H1 (cell line): ENCODE measurements at regions not wholly inside any gene's neighbourhood (a gene's known extent, or its start where the extent isn't known, plus 50 kb on each side); places are given as distances from the start of the nearest gene placed in this dataset.

Experiments used
- CTCF ChIA-PET: fragments of 300-600 bp; sonication (Branson Sonifier 250); formaldehyde crosslinking; loops from one replicate; lab custom pipeline; 2021; ENCODE audit not compliant: partially characterized antibody; lab: Charles Lee
- POLR2A ChIA-PET: fragments of 300-600 bp; sonication (Branson Sonifier 250); formaldehyde crosslinking; loops from one replicate; lab custom pipeline; 2021; ENCODE audit warnings: inconsistent platforms; ENCODE audit not compliant: partially characterized antibody; lab: Charles Lee
- DNase-seq, 2 experiments: peaks; one replicate each; pipeline versions ENCODE4 v3.0.0 to v3.0.0-alpha.2; 2010 to 2022; ENCODE audit warnings: low spot score in 2 of 2, low read depth in 1 of 2, mixed read lengths in 1 of 2
- FAIRE-seq: peaks from 2 replicates; lab custom pipeline; 2011; peaks lifted over from hg19 to GRCh38; lab: Jason Lieb, UNC
- H2AFZ ChIP-seq: 2 replicates; pipeline ENCODE4 v1.8.1; 2012; ENCODE audit warnings: low read length, inconsistent platforms
- H2AK5ac ChIP-seq: 2 replicates; pipeline ENCODE4 v1.6.1; 2013; ENCODE audit warnings: low read depth, low read length
- H2BK120ac ChIP-seq: replicated peaks from 2 replicates; pipeline ENCODE3; 2013; ENCODE audit warnings: low read depth, low read length, inconsistent platforms
- H2BK12ac ChIP-seq: 2 replicates; pipeline ENCODE4 v1.6.1; 2013; ENCODE audit warnings: low read depth, low read length
- H2BK15ac ChIP-seq: 2 replicates; pipeline ENCODE4 v1.6.1; 2013; ENCODE audit warnings: low read length
- H2BK20ac ChIP-seq: 2 replicates; pipeline ENCODE4 v1.6.1; 2013; ENCODE audit warnings: low read length
- H2BK5ac ChIP-seq: 2 replicates; pipeline ENCODE4 v1.6.1; 2013; ENCODE audit warnings: low read depth, low read length
- H3K14ac ChIP-seq: 2 replicates; pipeline ENCODE4 v1.6.1; 2013; ENCODE audit warnings: inconsistent platforms; ENCODE audit not compliant: insufficient read length
- H3K18ac ChIP-seq: 2 replicates; pipeline ENCODE4 v1.6.1; 2013; ENCODE audit warnings: low read length; ENCODE audit errors: extremely low read depth
- H3K23ac ChIP-seq: 2 replicates; pipeline ENCODE4 v1.6.1; 2013; ENCODE audit warnings: inconsistent platforms; ENCODE audit not compliant: insufficient read length
- H3K23me2 ChIP-seq: 2 replicates; pipeline ENCODE4 v1.6.1; 2013; ENCODE audit warnings: low read depth, low read length
- H3K27ac ChIP-seq: 2 replicates; pipeline ENCODE4 v1.6.1; 2011; ENCODE audit warnings: low read depth, low read length, inconsistent platforms
- H3K27me3 ChIP-seq, 4 experiments: replicated peaks in 1 of 4; 1 replicate in 1 of 4; 2 replicates in 3 of 4; pipeline versions ENCODE4 v1.6.1 to v1.8.1; 2011 to 2013; ENCODE audit warnings: low read length in 3 of 4, mild to moderate bottlenecking in 3 of 4, inconsistent platforms in 2 of 4, mixed read lengths in 2 of 4, moderate library complexity in 1 of 4; ENCODE audit not compliant: control insufficient read depth in 3 of 4, insufficient read depth in 3 of 4; ENCODE audit errors: extremely low read depth in 1 of 4
- H3K36me3 ChIP-seq, 4 experiments: 2 replicates each; pipeline versions ENCODE4 v1.6.1 to v1.8.1; 2011 to 2013; ENCODE audit warnings: mild to moderate bottlenecking in 4 of 4, low read length in 3 of 4, moderate library complexity in 2 of 4, control low read depth in 1 of 4, inconsistent platforms in 1 of 4; ENCODE audit not compliant: insufficient read depth in 4 of 4, control insufficient read depth in 2 of 4
- H3K4ac ChIP-seq: replicated peaks from 2 replicates; pipeline ENCODE3; 2013; ENCODE audit warnings: low read length, low read depth, mixed read lengths, inconsistent platforms; ENCODE audit not compliant: insufficient read length
- H3K4me1 ChIP-seq, 4 experiments: replicated peaks in 1 of 4; 1 replicate in 1 of 4; 2 replicates in 3 of 4; pipeline versions ENCODE4 v1.6.1 to v1.8.1; 2011 to 2013; ENCODE audit warnings: low read length in 3 of 4, inconsistent platforms in 2 of 4, mixed read lengths in 1 of 4; ENCODE audit not compliant: insufficient read depth in 4 of 4, control insufficient read depth in 3 of 4
- H3K4me2 ChIP-seq, 2 experiments: 2 replicates each; pipeline versions ENCODE4 v1.6.1 to v1.8.1; 2011 to 2013; ENCODE audit warnings: low read depth in 2 of 2, low read length in 2 of 2, control low read depth in 1 of 2, inconsistent platforms in 1 of 2, mild to moderate bottlenecking in 1 of 2; ENCODE audit not compliant: insufficient read depth in 1 of 2
- H3K4me3 ChIP-seq, 4 experiments: fragments of 200-600, 300-600 bp in 1 of 4; sonication (generic), shearing (Covaris generic), sonication (Bioruptor Twin) in 1 of 4; 2 replicates each; pipeline versions ENCODE4 v1.5.1 to v1.8.1; 2011 to 2016; ENCODE audit warnings: low read length in 4 of 4, low read depth in 3 of 4, control low read depth in 2 of 4, inconsistent platforms in 2 of 4, mild to moderate bottlenecking in 2 of 4, mixed read lengths in 1 of 4, moderate library complexity in 1 of 4; ENCODE audit not compliant: insufficient read depth in 2 of 4; ENCODE audit errors: extremely low read depth in 1 of 4
- H3K56ac ChIP-seq: replicated peaks from 2 replicates; pipeline ENCODE3; 2013; ENCODE audit warnings: low read depth, mild to moderate bottlenecking, mixed read lengths, low read length, inconsistent platforms; ENCODE audit not compliant: insufficient read length
- H3K79me1 ChIP-seq: 2 replicates; pipeline ENCODE4 v1.6.1; 2013; ENCODE audit warnings: low read depth, low read length, control low read depth
- H3K79me2 ChIP-seq, 2 experiments: 2 replicates each; pipeline versions ENCODE4 v1.6.1 to v1.8.1; 2012 to 2013; ENCODE audit warnings: low read length in 2 of 2, mild to moderate bottlenecking in 2 of 2, inconsistent platforms in 1 of 2; ENCODE audit not compliant: insufficient read depth in 2 of 2, control insufficient read depth in 1 of 2
- H3K9ac ChIP-seq, 4 experiments: replicated peaks in 1 of 4; 1 replicate in 1 of 4; 2 replicates in 3 of 4; pipeline versions ENCODE4 v1.6.1 to v1.8.1; 2011 to 2013; ENCODE audit warnings: low read depth in 3 of 4, low read length in 3 of 4, control low read depth in 2 of 4, mild to moderate bottlenecking in 2 of 4, moderate library complexity in 2 of 4, inconsistent platforms in 1 of 4; ENCODE audit errors: extremely low read depth in 1 of 4
- H3K9me3 ChIP-seq, 2 experiments: 2 replicates each; pipeline versions ENCODE4 v1.6.1 to v1.8.1; 2012 to 2013; ENCODE audit warnings: mild to moderate bottlenecking in 2 of 2, moderate library complexity in 2 of 2, control low read depth in 1 of 2, inconsistent platforms in 1 of 2, low read depth in 1 of 2, low read length in 1 of 2, mixed read lengths in 1 of 2; ENCODE audit not compliant: insufficient read depth in 2 of 2
- H4K20me1 ChIP-seq, 2 experiments: replicated peaks in 1 of 2; 2 replicates each; pipeline versions ENCODE3 to v1.8.1; 2011 to 2013; ENCODE audit warnings: inconsistent platforms in 2 of 2, low read length in 2 of 2, mild to moderate bottlenecking in 1 of 2; ENCODE audit not compliant: insufficient read depth in 2 of 2, control insufficient read depth in 1 of 2
- H4K5ac ChIP-seq: 2 replicates; pipeline ENCODE4 v1.6.1; 2013; ENCODE audit warnings: low read length, low read depth, mixed read lengths, inconsistent platforms; ENCODE audit not compliant: insufficient read length
- H4K8ac ChIP-seq: 2 replicates; pipeline ENCODE4 v1.8.0; 2013; ENCODE audit warnings: mild to moderate bottlenecking, moderate library complexity, low read length, inconsistent platforms; ENCODE audit not compliant: insufficient read depth; ENCODE audit errors: extremely low read depth
- H4K91ac ChIP-seq: replicated peaks from 2 replicates; pipeline ENCODE3; 2013; ENCODE audit warnings: low read length, mixed read lengths, inconsistent platforms; ENCODE audit not compliant: insufficient read length
- BRCA1 ChIP-seq: IDR thresholded peaks from 2 replicates; pipeline ENCODE4 v1.6.1; 2012; ENCODE audit warnings: low read depth, low read length, improper control_type of control experiment
- CHD2 ChIP-seq: IDR thresholded peaks from 2 replicates; pipeline ENCODE4 v1.6.1; 2012; ENCODE audit warnings: low read length, improper control_type of control experiment
- CTBP2 ChIP-seq: IDR thresholded peaks from 2 replicates; pipeline ENCODE4 v1.7.0; 2011; ENCODE audit warnings: borderline replicate concordance, mild to moderate bottlenecking, moderate library complexity, mixed read lengths, low read length; ENCODE audit not compliant: insufficient read depth, insufficient read length
- PHF8 ChIP-seq: fragments of 200-600 bp; sonication (generic); conservative IDR thresholded peaks from 2 replicates; pipeline ENCODE4 v1.7.1; 2012; ENCODE audit warnings: low read depth, mild to moderate bottlenecking, inconsistent platforms, low read length, moderate library complexity
- RNF2 ChIP-seq: fragments of 200-900, 300-1000 bp; sonication (generic); IDR thresholded peaks from 2 replicates; pipeline ENCODE4 v1.7.1; 2016; ENCODE audit warnings: borderline replicate concordance, low read depth, mild to moderate bottlenecking, antibody characterized with exemption, low read length; ENCODE audit not compliant: poor library complexity, severe bottlenecking; ENCODE audit errors: missing control alignments
- SAP30 ChIP-seq: fragments of 300-600 bp; sonication (generic); IDR thresholded peaks from 2 replicates; pipeline ENCODE4 v1.7.1; 2012; ENCODE audit warnings: low read length, moderate library complexity, mild to moderate bottlenecking, inconsistent platforms; ENCODE audit not compliant: insufficient read depth, insufficient replicate concordance
- SIN3A ChIP-seq, 2 experiments: IDR thresholded peaks in 1 of 2; conservative IDR thresholded peaks in 1 of 2; 2 replicates each; pipeline ENCODE4 v1.6.1; 2011 to 2012; ENCODE audit warnings: low read length in 2 of 2, improper control_type of control experiment in 1 of 2, low read depth in 1 of 2, mild to moderate bottlenecking in 1 of 2
- TCF12 ChIP-seq: IDR thresholded peaks from 2 replicates; pipeline ENCODE4 v1.6.1; 2011; ENCODE audit warnings: low read depth, mild to moderate bottlenecking, low read length
- WGBS, 2 experiments: shearing (Covaris generic) in 1 of 2; methylation state at CpG; one replicate each; pipeline versions ENCODE4 v1.1.6 to v1.1.7; 2013 to 2015; ENCODE audit warnings: low lambda C conversion rate in 2 of 2, mixed read lengths in 2 of 2, inconsistent platforms in 1 of 2, low coverage in 1 of 2, missing lambda C conversion rate in 1 of 2; ENCODE audit not compliant: insufficient replicate concordance in 2 of 2, insufficient coverage in 1 of 2, insufficient read length in 1 of 2; ENCODE audit errors: extremely low coverage in 1 of 2, missing lambda C conversion rate in 1 of 2; 5-methylcytosine and 5-hydroxymethylcytosine counted together

GRCh38 chrX:121642415-121642814 lies 595.0 kb downstream of the GLUD2 start:
- Histone ChIP-seq H3K23ac (no peak overlapping the region), H2BK12ac (no peak overlapping the region), H3K4me2 (no peak overlapping the region), H3K56ac (no peak overlapping the region), H4K5ac (no peak overlapping the region), H2AFZ (no peak overlapping the region), H4K20me1 (no peaks in the 10 kb centered on the region), H3K79me2 (no peaks in the 10 kb centered on the region), H3K9ac (no peak overlapping the region), H2BK120ac (no peak overlapping the region), H2AK5ac (no peak overlapping the region), H3K18ac (no peak overlapping the region), H2BK20ac (no peak overlapping the region), H4K91ac (no peak overlapping the region), H3K4me3 (no peak overlapping the region), H2BK5ac (no peak overlapping the region), H3K14ac (no peak overlapping the region), H3K27ac (no peak overlapping the region), H3K9me3 (no peaks in the 10 kb centered on the region), H3K4ac (no peak overlapping the region), H3K4me1 (no peaks in the 10 kb centered on the region), H3K27me3 (no peaks in the 10 kb centered on the region), H2BK15ac (no peak overlapping the region), H3K23me2 (no peaks in the 10 kb centered on the region), H4K8ac (no peak overlapping the region), H3K36me3 (no peaks in the 10 kb centered on the region), H3K79me1 (no peaks in the 10 kb centered on the region)
- no peak for TF ChIP-seq SIN3A (conservative IDR thresholded peaks at IDR 0.05 in 1 of 2, IDR thresholded peaks at IDR 0.05 in 1 of 2; ENCODE audit: low read depth in 1 of 2, low read length in 2 of 2)
- no peak for TF ChIP-seq RNF2
- TF ChIP-seq BRCA1 = no peak
- no peak for TF ChIP-seq CHD2
- no peak for TF ChIP-seq PHF8
- no peak for TF ChIP-seq SAP30
- TF ChIP-seq TCF12 = no peak
- TF ChIP-seq CTBP2 = no peak
- DNase-seq = no peak
- POLR2A ChIA-PET = no interaction called here
- CTCF ChIA-PET = no interaction called here
- FAIRE-seq = no peak
- 86% methylated on average over 1 of the region's 1 CpG; no CpG with 5 or more reads in 1 of the 2 experiments for WGBS, 2 experiments
